ENCODE measurements at regions not wholly inside any gene's neighbourhood (a gene's known extent, or its start where the extent isn't known, plus 50 kb on each side); places are given as distances from the start of the nearest gene placed in this dataset.

DNA sequence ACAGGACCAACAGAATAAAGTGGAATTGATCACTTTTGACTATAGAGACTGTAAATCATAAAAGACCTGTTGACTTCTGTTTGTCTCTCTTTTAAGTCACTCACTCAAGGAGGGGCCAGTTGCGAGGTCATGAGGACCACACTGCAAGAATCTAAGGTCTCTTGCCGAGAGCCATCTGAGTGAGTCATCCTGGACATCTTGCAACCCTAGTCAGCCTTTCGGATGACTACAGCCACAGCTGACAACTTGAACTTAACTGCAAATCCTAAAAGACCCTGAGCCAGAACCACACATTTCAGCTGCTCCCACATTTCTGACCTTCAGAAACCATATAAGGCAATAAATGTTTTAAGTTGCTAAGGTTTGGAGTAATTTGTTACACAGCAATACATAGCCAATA, 129.7 kb upstream of the RAD23B start:
- H3K27ac ChIP-seq = no peak overlapping the region
- no peaks in the 10 kb centered on the region for H3K27me3 ChIP-seq
- no peaks in the 10 kb centered on the region for H4K20me1 ChIP-seq
- H3K4me1 ChIP-seq = no peaks in the 10 kb centered on the region
- no peaks in the 10 kb centered on the region for H3K36me3 ChIP-seq
- peaks cover 0 to 3% (median 0%) of the 10 kb centered on the region in 11 experiments; a peak in 3 of 22 replicates for H3K9me3 ChIP-seq (replicated peaks in 1 of 11)
- no peak for TF ChIP-seq Cebpa-rat (IDR thresholded peaks at IDR 0.05)
- H3K4me3 ChIP-seq = no peak overlapping the region
- no peak overlapping the region for H3K4me2 ChIP-seq
- no peak overlapping the region for H3K9ac ChIP-seq

DNA sequence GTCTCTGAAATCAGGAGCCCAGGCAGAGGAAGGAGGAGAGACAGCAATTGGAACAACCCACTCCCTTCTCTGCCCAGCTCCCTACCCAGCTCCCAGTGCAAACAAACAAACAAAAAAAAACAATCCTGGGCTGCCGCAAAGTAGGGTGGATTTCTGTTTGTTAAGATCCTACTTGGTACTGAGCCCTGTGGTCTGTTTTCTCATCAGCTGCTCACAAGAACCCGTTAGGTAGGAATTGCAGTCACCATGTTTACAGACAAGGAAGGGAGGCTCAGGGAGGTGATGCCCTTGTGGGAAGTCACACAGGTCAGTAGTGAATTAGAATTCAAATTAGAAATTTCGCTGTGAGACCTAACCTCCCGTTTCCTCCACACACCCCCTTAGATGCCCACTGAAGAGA, 128.8 kb upstream of the RAD23B start:
- Histone ChIP-seq H3K4me3 (no peak overlapping the region), H3K9ac (no peak overlapping the region), H3K4me2 (no peak overlapping the region), H4K20me1 (no peaks in the 10 kb centered on the region), H3K9me3 (replicated peaks in 1 of 11) (peaks cover 0 to 13% (median 3%) of the 10 kb centered on the region in 11 experiments; a peak in 14 of 22 replicates), H3K36me3 (no peaks in the 10 kb centered on the region), H3K27me3 (no peaks in the 10 kb centered on the region), H3K27ac (no peak overlapping the region), H3K4me1 (0 out of 20 replicates have a peak, but pooled peaks cover 0 to 3% (median 0%) of the 10 kb centered on the region in 10 experiments)
- TF ChIP-seq Cebpa-rat (IDR thresholded peaks at IDR 0.05) = no peak

DNA sequence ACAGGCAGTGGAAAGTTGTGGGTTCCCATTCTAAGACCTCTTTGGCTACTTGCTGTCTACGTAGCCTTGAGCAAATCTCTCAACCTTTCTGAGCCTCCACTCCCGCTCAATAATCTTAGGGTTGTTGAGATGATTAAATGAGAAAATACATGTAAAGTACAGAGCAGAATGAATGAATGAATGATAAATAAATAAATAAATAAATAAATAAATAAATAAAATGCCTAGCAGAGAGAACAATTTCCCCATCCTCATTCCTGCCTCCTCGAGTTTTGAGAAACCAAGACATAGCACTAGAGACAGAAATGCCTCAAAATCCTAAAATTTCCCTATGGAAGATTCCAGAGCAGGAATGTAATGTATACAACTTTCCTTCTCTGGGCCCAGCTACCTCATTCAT, 128.3 kb upstream of the RAD23B start:
- H3K4me3 ChIP-seq = no peak overlapping the region
- no peak overlapping the region for H3K27ac ChIP-seq
- H3K9me3 ChIP-seq (replicated peaks in 1 of 11) = peaks cover 4 to 17% (median 7%) of the 10 kb centered on the region in 11 experiments; a peak in 18 of 22 replicates
- no peaks in the 10 kb centered on the region for H4K20me1 ChIP-seq
- no peaks in the 10 kb centered on the region for H3K27me3 ChIP-seq
- TF ChIP-seq Cebpa-rat (IDR thresholded peaks at IDR 0.05) = no peak
- no peaks in the 10 kb centered on the region for H3K36me3 ChIP-seq
- no peak overlapping the region for H3K9ac ChIP-seq
- H3K4me2 ChIP-seq = no peak overlapping the region
- H3K4me1 ChIP-seq = 0 out of 20 replicates have a peak, but pooled peaks cover 0 to 4% (median 0%) of the 10 kb centered on the region in 10 experiments

DNA sequence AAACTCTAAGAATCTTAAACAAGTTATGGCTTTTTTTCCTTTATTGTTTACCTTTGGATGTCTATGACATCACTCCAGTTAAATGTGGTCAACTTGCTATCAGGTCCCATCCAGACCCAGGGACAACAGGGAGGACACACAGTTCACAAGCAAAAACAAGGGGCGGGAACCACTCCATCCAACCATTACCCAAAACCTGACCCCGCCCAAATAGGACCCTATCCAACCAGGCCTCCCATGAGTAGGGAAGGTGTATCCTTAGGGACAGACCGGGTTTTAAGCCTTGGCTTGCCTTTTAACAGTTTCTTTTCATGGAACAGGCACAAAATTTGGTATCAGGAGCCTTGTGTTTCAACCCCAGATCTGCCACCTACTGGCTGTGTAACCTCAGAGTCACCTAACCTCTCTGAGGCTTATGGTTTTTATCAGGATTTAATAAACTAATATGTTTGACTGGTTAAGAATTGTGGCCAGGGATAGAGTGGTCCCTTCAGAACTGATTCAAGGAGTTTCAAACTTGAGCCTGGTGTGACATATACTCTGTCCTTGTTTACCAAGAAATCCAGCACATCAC, 127.7 kb upstream of the RAD23B start:
- TF ChIP-seq Cebpa-rat (IDR thresholded peaks at IDR 0.05) = no peak

DNA sequence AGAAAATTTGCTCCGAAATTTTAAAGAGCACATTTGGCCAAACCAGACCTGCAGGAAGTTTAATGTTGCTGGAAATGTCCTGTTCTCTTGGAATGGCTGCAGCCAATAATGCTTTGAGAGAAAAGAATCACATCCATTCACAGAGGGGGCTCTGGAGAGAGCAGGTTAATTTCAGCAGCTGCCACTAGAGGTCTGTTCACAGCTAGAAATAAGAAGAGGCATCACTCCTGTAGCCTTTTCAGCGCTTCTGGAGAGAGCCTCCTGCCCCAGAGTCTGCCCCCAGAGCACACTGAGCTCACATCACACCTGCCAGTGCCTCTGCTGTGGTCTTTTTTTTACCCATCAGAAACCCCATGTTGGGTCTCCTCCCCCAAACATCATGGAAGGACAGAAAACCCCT, 124.8 kb upstream of the RAD23B start:
- Histone ChIP-seq H3K36me3 (no peaks in the 10 kb centered on the region), H4K20me1 (no peaks in the 10 kb centered on the region), H3K9me3 (replicated peaks in 1 of 11) (peaks cover 25 to 49% (median 32%) of the 10 kb centered on the region in 11 experiments; a peak in 21 of 22 replicates), H3K27me3 (no peaks in the 10 kb centered on the region), H3K4me2 (no peak overlapping the region), H3K9ac (no peak overlapping the region), H3K4me3 (no peak overlapping the region), H3K27ac (no peak overlapping the region), H3K4me1 (peaks cover 0 to 8% (median 0%) of the 10 kb centered on the region in 10 experiments; a peak in 6 of 20 replicates)
- no peak for TF ChIP-seq Cebpa-rat (IDR thresholded peaks at IDR 0.05)

More for the DNA sequence above, 127.7 kb upstream of the RAD23B start:
- Histone ChIP-seq H3K9me3 (replicated peaks in 1 of 11) (peaks cover 7 to 23% (median 12%) of the 10 kb centered on the region in 11 experiments; a peak in 19 of 22 replicates), H4K20me1 (no peaks in the 10 kb centered on the region), H3K36me3 (no peaks in the 10 kb centered on the region), H3K4me1 (0 out of 20 replicates have a peak, but pooled peaks cover 0 to 4% (median 0%) of the 10 kb centered on the region in 10 experiments), H3K4me2 (no peak overlapping the region), H3K4me3 (no peak overlapping the region), H3K27ac (no peak overlapping the region), H3K9ac (no peak overlapping the region), H3K27me3 (no peaks in the 10 kb centered on the region)

DNA sequence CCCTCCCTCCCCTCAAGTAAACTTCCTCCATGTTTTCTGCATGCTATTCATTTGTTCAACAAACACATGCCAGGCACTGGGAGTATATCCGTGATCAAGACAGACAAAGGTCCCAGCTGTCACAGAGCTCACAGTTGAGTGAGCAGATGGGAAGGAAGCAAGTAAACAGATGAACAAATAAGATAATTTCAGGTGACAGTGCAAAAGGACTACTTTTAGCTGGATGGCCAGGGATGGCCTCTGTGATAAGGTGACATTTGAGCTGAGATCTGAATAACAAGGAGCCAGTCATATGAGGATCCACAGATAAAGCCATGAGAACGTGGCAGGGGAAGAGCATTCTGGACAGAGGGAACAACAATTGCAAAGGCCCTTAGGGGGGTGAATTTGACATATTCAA, 121.7 kb upstream of the RAD23B start:
- no peak overlapping the region for H3K4me3 ChIP-seq
- no peak for TF ChIP-seq Cebpa-rat (IDR thresholded peaks at IDR 0.05)
- peaks cover 29 to 55% (median 35%) of the 10 kb centered on the region in 11 experiments; a peak in 21 of 22 replicates for H3K9me3 ChIP-seq (replicated peaks in 1 of 11)
- peaks cover 0 to 8% (median 0%) of the 10 kb centered on the region in 10 experiments; a peak in 6 of 20 replicates for H3K4me1 ChIP-seq
- no peak overlapping the region for H3K27ac ChIP-seq
- no peak overlapping the region for H3K9ac ChIP-seq
- H3K27me3 ChIP-seq = no peaks in the 10 kb centered on the region
- peak overlapping the region in 2 of 11 experiments; percentile 3 to 19; a peak in 2 of 22 replicates for H3K4me2 ChIP-seq
- no peaks in the 10 kb centered on the region for H3K36me3 ChIP-seq
- H4K20me1 ChIP-seq = no peaks in the 10 kb centered on the region

DNA sequence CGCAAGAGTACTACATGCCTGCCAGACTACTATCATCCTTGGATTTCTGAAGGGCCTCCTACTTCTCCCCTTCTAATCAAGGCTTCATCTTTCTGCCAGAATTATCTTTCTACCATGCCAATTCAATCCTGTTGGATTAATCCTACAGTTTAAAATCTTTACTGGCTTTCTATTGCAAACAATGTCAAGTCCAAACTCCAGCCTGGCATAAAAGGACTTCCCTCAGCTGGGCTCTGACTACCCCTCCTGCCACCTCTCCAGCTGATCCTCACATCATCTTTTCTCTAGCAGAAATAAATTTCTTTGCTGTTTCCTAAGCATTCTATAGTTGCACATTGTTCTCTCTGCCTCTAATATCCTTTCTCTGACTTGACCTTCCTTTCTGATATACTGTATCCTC, 119.7 kb upstream of the RAD23B start:
- TF ChIP-seq Cebpa-rat (IDR thresholded peaks at IDR 0.05) = no peak
- H3K27me3 ChIP-seq = no peaks in the 10 kb centered on the region
- H3K9ac ChIP-seq = no peak overlapping the region
- H3K36me3 ChIP-seq = no peaks in the 10 kb centered on the region
- no peaks in the 10 kb centered on the region for H4K20me1 ChIP-seq
- H3K4me3 ChIP-seq = no peak overlapping the region
- H3K27ac ChIP-seq = no peak overlapping the region
- peaks cover 0 to 8% (median 0%) of the 10 kb centered on the region in 10 experiments; a peak in 6 of 20 replicates for H3K4me1 ChIP-seq
- H3K9me3 ChIP-seq (replicated peaks in 1 of 11) = peaks cover 29 to 52% (median 35%) of the 10 kb centered on the region in 11 experiments; a peak in 21 of 22 replicates
- no peak overlapping the region for H3K4me2 ChIP-seq

DNA sequence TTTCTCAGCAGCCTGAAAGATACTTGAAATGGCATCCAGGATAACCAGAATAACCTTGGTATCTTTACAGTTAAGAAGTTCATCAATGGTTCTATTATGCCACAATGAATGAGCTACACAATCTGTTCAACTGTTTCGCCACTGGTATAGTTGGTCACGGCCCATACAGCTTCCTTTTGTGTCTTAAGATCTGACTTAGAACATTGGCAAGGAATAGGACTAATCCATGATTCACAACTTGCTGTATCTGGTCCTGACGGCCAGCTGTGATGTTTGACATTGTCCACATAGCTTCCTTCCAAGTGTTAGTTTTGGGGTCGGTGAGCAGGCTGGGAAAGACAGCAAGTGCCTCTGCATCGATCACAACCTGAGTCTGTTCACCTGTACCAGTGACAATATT, 113.3 kb upstream of the RAD23B start:
- H3K27me3 ChIP-seq = no peaks in the 10 kb centered on the region
- H3K9me3 ChIP-seq (replicated peaks in 1 of 11) = no peaks in the 10 kb centered on the region
- H3K4me2 ChIP-seq = peak overlapping the region in 4 of 11 experiments; percentile 34 to 51 (median 47); a peak in 4 of 22 replicates
- H3K4me1 ChIP-seq = peaks cover 4 to 28% (median 18%) of the 10 kb centered on the region in 10 experiments; a peak in 15 of 20 replicates
- H3K27ac ChIP-seq = no peak overlapping the region
- H3K36me3 ChIP-seq = no peaks in the 10 kb centered on the region
- no peak overlapping the region for H3K4me3 ChIP-seq
- no peak overlapping the region for H3K9ac ChIP-seq
- H4K20me1 ChIP-seq = no peaks in the 10 kb centered on the region
- TF ChIP-seq Cebpa-rat (IDR thresholded peaks at IDR 0.05) = no peak

DNA sequence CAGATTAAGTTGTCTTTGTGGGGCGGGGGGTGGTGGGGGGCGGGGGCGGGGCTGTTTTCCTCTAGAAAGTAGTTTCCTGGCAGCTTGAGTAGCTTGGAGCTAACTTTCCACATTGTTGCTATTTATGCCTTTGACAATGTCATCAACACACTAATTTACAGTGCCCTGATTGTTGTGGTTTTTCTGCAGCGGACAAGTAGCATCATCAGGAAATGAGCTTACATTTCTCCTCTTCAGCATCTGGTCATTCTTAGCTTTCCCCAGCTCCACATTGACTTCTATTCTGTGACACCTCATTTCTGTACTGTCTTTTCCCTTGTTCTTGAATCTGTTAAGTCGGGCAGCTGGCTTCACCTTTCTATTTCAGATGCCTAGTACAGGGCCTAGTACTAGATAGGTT, 112.3 kb upstream of the RAD23B start:
- no peaks in the 10 kb centered on the region for H3K27me3 ChIP-seq
- H3K9ac ChIP-seq = no peak overlapping the region
- no peak overlapping the region for H3K27ac ChIP-seq
- H3K4me2 ChIP-seq = peak overlapping the region in 10 of 11 experiments; percentile 16 to 49 (median 29); a peak in 12 of 22 replicates
- no peak for TF ChIP-seq Cebpa-rat (IDR thresholded peaks at IDR 0.05)
- no peaks in the 10 kb centered on the region for H3K9me3 ChIP-seq (replicated peaks in 1 of 11)
- H3K4me3 ChIP-seq = no peak overlapping the region
- H3K4me1 ChIP-seq = peaks cover 4 to 38% (median 19%) of the 10 kb centered on the region in 10 experiments; a peak in 15 of 20 replicates
- H3K36me3 ChIP-seq = no peaks in the 10 kb centered on the region
- no peaks in the 10 kb centered on the region for H4K20me1 ChIP-seq

Data from BLaER1 treated with 17β-estradiol and CSF1 and Interleukin-3, amounts not matched to agents 10 nM and 100 nM (cell line).